HepG2 (cell line): ENCODE measurements at regions not wholly inside any gene's neighbourhood (a gene's known extent, or its start where the extent isn't known, plus 50 kb on each side); places are given as distances from the start of the nearest gene placed in this dataset.

Experiments
- AHR ChIP-seq: IDR thresholded peaks from 2 replicates; pipeline ENCODE4 v1.6.1; 2018; ENCODE audit warnings: missing genetic modification reagents, missing compliant biosample characterization
- BORCS8-MEF2B ChIP-seq: sonication (generic); formaldehyde crosslinking; IDR thresholded peaks from 2 replicates; pipeline ENCODE4 v1.8.0; 2022; ENCODE audit warnings: mild to moderate bottlenecking, missing genetic modification reagents
- JUNB ChIP-seq: sonication (generic); formaldehyde crosslinking; IDR thresholded peaks from 2 replicates; pipeline ENCODE4 v1.8.0; 2022; ENCODE audit warnings: missing genetic modification reagents, mild to moderate bottlenecking, borderline replicate concordance
- KDM3A ChIP-seq: IDR thresholded peaks from 2 replicates; pipeline ENCODE4 v1.6.1; 2018; ENCODE audit warnings: low read depth, missing compliant biosample characterization
- LRRFIP1 ChIP-seq: sonication (generic); formaldehyde crosslinking; conservative IDR thresholded peaks from 2 replicates; pipeline ENCODE4 v1.4.0; 2020; ENCODE audit warnings: missing genetic modification reagents
- MYPOP ChIP-seq: sonication (generic); formaldehyde crosslinking; IDR thresholded peaks from 2 replicates; pipeline ENCODE4 v1.8.1; 2023; ENCODE audit warnings: mild to moderate bottlenecking, moderate library complexity, missing genetic modification reagents
- NFE2 ChIP-seq: sonication (generic); formaldehyde crosslinking; IDR thresholded peaks from 2 replicates; pipeline ENCODE4 v1.4.0; 2020; ENCODE audit warnings: missing genetic modification reagents
- POGZ ChIP-seq: sonication (generic); formaldehyde crosslinking; IDR thresholded peaks from 2 replicates; pipeline ENCODE4 v1.4.0; 2020; ENCODE audit warnings: mild to moderate bottlenecking, missing genetic modification reagents
- SETDB1 ChIP-seq: sonication (generic); formaldehyde crosslinking; IDR thresholded peaks from 2 replicates; pipeline ENCODE4 v1.5.1; 2020; ENCODE audit warnings: missing genetic modification reagents, mild to moderate bottlenecking, borderline replicate concordance
- SOX6 ChIP-seq, 2 experiments: fragments of 450-650 bp in 1 of 2; sonication (generic) in 1 of 2; formaldehyde crosslinking in 1 of 2; IDR thresholded peaks; 2 replicates each; pipeline versions ENCODE4 v1.4.0 to v1.6.1; 2017 to 2020; ENCODE audit warnings: antibody characterized with exemption in 1 of 2, mild to moderate bottlenecking in 1 of 2, missing genetic modification reagents in 1 of 2
- SP4 ChIP-seq: sonication (generic); formaldehyde crosslinking; IDR thresholded peaks from 2 replicates; pipeline ENCODE4 v1.8.1; 2023; ENCODE audit warnings: mild to moderate bottlenecking, missing genetic modification reagents
- SRF ChIP-seq: IDR thresholded peaks from 2 replicates; pipeline ENCODE4 v1.6.1; 2011; ENCODE audit warnings: mild to moderate bottlenecking, low read depth, low read length, moderate library complexity
- TEAD2 ChIP-seq: sonication (generic); formaldehyde crosslinking; IDR thresholded peaks from 2 replicates; pipeline ENCODE4 v1.9.0; 2021; ENCODE audit warnings: missing genetic modification reagents
- TGIF2 ChIP-seq: IDR thresholded peaks from 2 replicates; pipeline ENCODE4 v1.6.1; 2016; ENCODE audit warnings: control low read depth, missing compliant biosample characterization
- XRCC5 ChIP-seq: fragments of 200-400 bp; formaldehyde crosslinking; optimal IDR thresholded peaks from 2 replicates; pipeline ENCODE3; 2017; ENCODE audit warnings: mild to moderate bottlenecking, low read length
- ZFP36L2 ChIP-seq: sonication (generic); formaldehyde crosslinking; IDR thresholded peaks from 2 replicates; pipeline ENCODE4 v1.4.0; 2020; ENCODE audit warnings: missing genetic modification reagents
- ZNF121 ChIP-seq: sonication (generic); formaldehyde crosslinking; IDR thresholded peaks from 2 replicates; pipeline ENCODE4 v1.5.0; 2020; ENCODE audit warnings: mild to moderate bottlenecking, missing genetic modification reagents
- ZNF18 ChIP-seq: sonication (generic); formaldehyde crosslinking; IDR thresholded peaks from 2 replicates; pipeline ENCODE4 v1.8.0; 2022; ENCODE audit warnings: mild to moderate bottlenecking, missing genetic modification reagents; ENCODE audit not compliant: insufficient replicate concordance
- ZNF235 ChIP-seq: sonication (generic); formaldehyde crosslinking; IDR thresholded peaks from 2 replicates; pipeline ENCODE4 v1.8.1; 2023; ENCODE audit warnings: mild to moderate bottlenecking, missing genetic modification reagents, borderline replicate concordance
- ZNF33B ChIP-seq: sonication (generic); formaldehyde crosslinking; IDR thresholded peaks from 2 replicates; pipeline ENCODE4 v1.5.1; 2020; ENCODE audit warnings: mild to moderate bottlenecking, missing genetic modification reagents
- ZNF572 ChIP-seq: sonication (generic); formaldehyde crosslinking; IDR thresholded peaks from 2 replicates; pipeline ENCODE4 v1.5.1; 2020; ENCODE audit warnings: mild to moderate bottlenecking, missing genetic modification reagents

GRCh38 chr2:47653902-47654789, 83.4 kb upstream of the KCNK12 start (continued):
- no peak for TF ChIP-seq ZNF18
- TF ChIP-seq POGZ (CRISPR knock-in tag), result 0 out of 2 replicates have a peak, but pooled peaks have one; percentile 7
- TF ChIP-seq MYPOP (CRISPR knock-in tag), result no peak
- TF ChIP-seq AHR, result no peak
- TF ChIP-seq ZNF121 (CRISPR knock-in tag), result 0 out of 2 replicates have a peak, but pooled peaks have one; percentile 25
- TF ChIP-seq NFE2 (CRISPR knock-in tag), result peak; percentile 47; the same call in 1 of the 2 replicates
- no peak for TF ChIP-seq ZNF33B
- TF ChIP-seq SOX6 (IDR thresholded peaks at IDR 0.05), result no peak
- 0 out of 2 replicates have a peak, but pooled peaks have one; percentile 9 for TF ChIP-seq SOX6 (CRISPR knock-in tag; IDR thresholded peaks at IDR 0.05)
- 0 out of 2 replicates have a peak, but pooled peaks have one; percentile 34 for TF ChIP-seq SP4
- no peak for TF ChIP-seq SRF
- no peak for TF ChIP-seq LRRFIP1 (CRISPR knock-in tag)
- TF ChIP-seq ZFP36L2 (CRISPR knock-in tag), result no peak
- no peak for TF ChIP-seq TEAD2 (CRISPR knock-in tag)
- TF ChIP-seq BORCS8-MEF2B (CRISPR knock-in tag), result no peak
- 0 out of 2 replicates have a peak, but pooled peaks have one; percentile 56 for TF ChIP-seq ZNF572 (CRISPR knock-in tag)
- no peak for TF ChIP-seq SETDB1 (CRISPR knock-in tag)
- no peak for TF ChIP-seq KDM3A (CRISPR knock-in tag)
- peak; percentile 58 for TF ChIP-seq XRCC5
- TF ChIP-seq ZNF235 (CRISPR knock-in tag), result no peak
- TF ChIP-seq JUNB, result no peak
- no peak for TF ChIP-seq TGIF2
